Endothelial cell (in vitro differentiated cells): ENCODE measurements at regions not wholly inside any gene's neighbourhood (a gene's known extent, or its start where the extent isn't known, plus 50 kb on each side); places are given as distances from the start of the nearest gene placed in this dataset.

Experiments
- DNase-seq: peaks from one replicate; pipeline ENCODE4 v3.0.0; 2021; ENCODE audit warnings: low spot score
- H3K27ac Mint-ChIP-seq: one replicate; pipeline ENCODE4 v1.8.0; 2021; ENCODE audit warnings: mixed read lengths, inconsistent platforms; ENCODE audit not compliant: unreplicated experiment
- H3K27me3 Mint-ChIP-seq: one replicate; pipeline ENCODE4 v1.8.0; 2021; ENCODE audit warnings: mild to moderate bottlenecking, moderate library complexity, mixed read lengths, inconsistent platforms; ENCODE audit not compliant: unreplicated experiment
- H3K36me3 Mint-ChIP-seq: one replicate; pipeline ENCODE4 v1.8.0; 2021; ENCODE audit warnings: mild to moderate bottlenecking, low read depth, mixed read lengths, inconsistent platforms; ENCODE audit not compliant: unreplicated experiment
- H3K4me1 Mint-ChIP-seq: one replicate; pipeline ENCODE4 v1.8.0; 2021; ENCODE audit warnings: mild to moderate bottlenecking, mixed read lengths, inconsistent platforms; ENCODE audit not compliant: unreplicated experiment
- H3K4me3 Mint-ChIP-seq: one replicate; pipeline ENCODE4 v1.8.0; 2021; ENCODE audit warnings: mild to moderate bottlenecking, mixed read lengths, inconsistent platforms; ENCODE audit not compliant: unreplicated experiment
- H3K9me3 Mint-ChIP-seq: one replicate; pipeline ENCODE4 v1.8.0; 2021; ENCODE audit warnings: mixed read lengths, inconsistent platforms; ENCODE audit not compliant: unreplicated experiment
- TF ChIP-seq, protein P1 (sequence below): fragments of 200-600 bp; sonication (generic); IDR thresholded peaks from one replicate; pipeline ENCODE4 v1.5.0; 2021; ENCODE audit warnings: antibody characterized with exemption; ENCODE audit not compliant: unreplicated experiment

DNA sequence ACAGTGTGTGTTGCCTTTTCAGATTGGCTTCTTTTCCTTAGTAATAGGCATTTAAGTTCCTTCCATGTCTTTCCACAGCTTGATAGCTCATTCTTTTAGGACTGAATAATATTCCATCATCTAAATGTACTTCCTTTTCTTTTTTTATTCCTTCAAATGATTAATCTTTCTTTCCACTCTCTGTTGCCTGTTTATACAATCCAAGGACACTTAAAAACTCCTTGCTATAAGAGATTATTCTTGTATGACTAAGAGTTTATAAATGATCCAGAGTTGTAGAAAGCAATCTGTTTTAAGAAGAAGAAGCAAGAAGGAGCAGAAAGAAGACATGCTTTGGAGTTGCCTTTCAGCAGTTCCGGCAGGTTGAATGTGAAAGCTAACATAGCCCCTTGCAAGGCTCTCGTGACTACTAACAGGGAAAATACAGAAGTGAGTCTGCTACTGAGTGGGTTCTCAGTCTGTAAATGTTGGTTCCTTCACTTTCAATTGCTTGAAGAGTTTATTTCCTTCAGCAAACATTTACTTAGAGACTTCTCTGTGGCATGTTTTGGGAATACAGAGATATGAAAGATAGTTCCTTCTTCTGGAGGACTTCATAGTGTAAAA is 123.0 kb downstream of the PMAIP1 start:
- DNase-seq: no peak
- H3K27ac Mint-ChIP-seq: no peak overlapping the region
- TF ChIP-seq, protein P1, sequence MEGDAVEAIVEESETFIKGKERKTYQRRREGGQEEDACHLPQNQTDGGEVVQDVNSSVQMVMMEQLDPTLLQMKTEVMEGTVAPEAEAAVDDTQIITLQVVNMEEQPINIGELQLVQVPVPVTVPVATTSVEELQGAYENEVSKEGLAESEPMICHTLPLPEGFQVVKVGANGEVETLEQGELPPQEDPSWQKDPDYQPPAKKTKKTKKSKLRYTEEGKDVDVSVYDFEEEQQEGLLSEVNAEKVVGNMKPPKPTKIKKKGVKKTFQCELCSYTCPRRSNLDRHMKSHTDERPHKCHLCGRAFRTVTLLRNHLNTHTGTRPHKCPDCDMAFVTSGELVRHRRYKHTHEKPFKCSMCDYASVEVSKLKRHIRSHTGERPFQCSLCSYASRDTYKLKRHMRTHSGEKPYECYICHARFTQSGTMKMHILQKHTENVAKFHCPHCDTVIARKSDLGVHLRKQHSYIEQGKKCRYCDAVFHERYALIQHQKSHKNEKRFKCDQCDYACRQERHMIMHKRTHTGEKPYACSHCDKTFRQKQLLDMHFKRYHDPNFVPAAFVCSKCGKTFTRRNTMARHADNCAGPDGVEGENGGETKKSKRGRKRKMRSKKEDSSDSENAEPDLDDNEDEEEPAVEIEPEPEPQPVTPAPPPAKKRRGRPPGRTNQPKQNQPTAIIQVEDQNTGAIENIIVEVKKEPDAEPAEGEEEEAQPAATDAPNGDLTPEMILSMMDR: no peak
- no peaks in the 10 kb centered on the region for H3K27me3 Mint-ChIP-seq
- no peak overlapping the region for H3K4me3 Mint-ChIP-seq
- H3K9me3 Mint-ChIP-seq: no peaks in the 10 kb centered on the region
- H3K4me1 Mint-ChIP-seq: peaks cover 4% of the 10 kb centered on the region
- H3K36me3 Mint-ChIP-seq: no peaks in the 10 kb centered on the region

DNA sequence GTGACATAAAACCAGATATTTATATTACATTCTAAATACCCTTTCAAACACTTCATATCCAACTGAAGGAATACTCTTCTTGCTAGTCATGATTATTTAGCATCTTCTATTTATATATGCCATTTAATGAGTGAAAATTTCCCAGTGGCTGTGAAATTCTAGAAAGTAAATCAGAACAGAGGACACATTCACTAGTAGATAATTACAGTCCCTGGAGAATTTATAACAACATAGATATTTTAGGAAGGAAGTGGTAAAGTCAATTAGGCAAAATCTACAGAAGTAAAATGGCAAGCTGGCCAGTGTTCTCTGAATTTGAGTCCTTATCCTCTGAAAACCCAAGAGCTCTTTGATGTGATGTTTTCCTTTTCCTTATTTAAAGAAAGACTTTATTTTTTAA is 121.8 kb downstream of the PMAIP1 start:
- peaks cover 4% of the 10 kb centered on the region for H3K4me1 Mint-ChIP-seq
- no peaks in the 10 kb centered on the region for H3K27me3 Mint-ChIP-seq
- DNase-seq: no peak
- TF ChIP-seq, protein P1: no peak
- no peak overlapping the region for H3K4me3 Mint-ChIP-seq
- H3K27ac Mint-ChIP-seq: no peak overlapping the region
- no peaks in the 10 kb centered on the region for H3K36me3 Mint-ChIP-seq
- H3K9me3 Mint-ChIP-seq: no peaks in the 10 kb centered on the region

DNA sequence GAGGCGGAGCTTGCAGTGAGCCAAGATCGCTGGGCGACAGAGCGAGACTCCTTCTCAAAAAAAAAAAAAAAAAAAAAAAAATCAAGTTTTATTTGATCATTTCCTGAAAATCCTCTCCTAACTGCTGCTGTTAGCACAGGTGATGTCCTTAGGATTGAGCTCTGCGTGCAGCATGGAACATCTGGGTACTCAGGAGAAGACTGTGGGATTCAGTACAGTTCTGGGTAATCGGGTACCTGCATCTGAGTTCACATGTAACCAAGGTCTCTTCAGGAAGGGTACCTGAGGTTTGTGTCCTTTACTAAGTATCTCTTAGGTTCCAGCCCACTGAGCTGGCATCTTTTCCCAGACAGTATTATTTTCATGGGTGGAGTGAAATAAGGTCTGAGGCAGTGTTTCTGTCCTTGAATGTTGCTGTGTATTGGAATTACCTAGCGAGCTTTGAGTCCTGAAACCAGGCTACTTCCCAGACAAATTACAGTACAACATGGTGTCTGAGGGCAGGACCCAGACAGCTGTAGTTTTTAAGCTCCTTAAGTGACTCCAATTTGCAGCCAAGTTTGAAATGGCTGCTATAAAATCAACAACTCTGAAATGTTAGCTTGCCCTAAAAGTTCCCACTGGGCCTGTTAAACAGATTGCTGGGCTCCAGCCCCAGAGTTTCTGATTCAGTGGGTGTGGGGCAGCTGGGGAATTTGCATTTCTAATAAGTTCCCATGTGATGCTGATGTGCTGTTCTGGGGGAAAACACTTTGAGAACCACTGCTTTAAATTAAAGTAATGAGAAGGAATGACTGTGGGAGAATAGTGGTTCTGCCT is 120.5 kb downstream of the PMAIP1 start:
- Mint-ChIP-seq H3K9me3 (no peaks in the 10 kb centered on the region), H3K36me3 (no peaks in the 10 kb centered on the region), H3K4me3 (no peak overlapping the region), H3K4me1 (peaks cover 4% of the 10 kb centered on the region), H3K27ac (no peak overlapping the region), H3K27me3 (no peaks in the 10 kb centered on the region)
- TF ChIP-seq, protein P1: no peak
- no peak for DNase-seq

DNA sequence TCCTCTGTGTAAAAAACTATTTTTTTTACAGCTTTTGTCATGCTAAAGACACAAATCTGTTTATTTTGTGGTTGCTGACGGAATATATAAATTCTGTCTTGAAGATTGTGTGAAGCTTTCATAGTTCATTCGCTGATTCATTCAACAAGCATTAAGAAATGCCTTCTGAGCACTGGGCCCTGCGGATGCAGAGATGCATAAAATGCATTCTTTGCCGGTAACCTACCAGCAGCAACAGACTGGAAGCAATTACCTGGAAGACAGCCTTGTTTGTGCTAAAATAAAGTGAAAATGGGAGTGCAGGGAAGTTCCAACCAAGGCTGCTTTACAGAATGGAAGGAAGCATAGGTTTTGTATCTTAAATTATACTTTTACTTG is 119.7 kb downstream of the PMAIP1 start:
- H3K4me1 Mint-ChIP-seq: no peaks in the 10 kb centered on the region
- no peaks in the 10 kb centered on the region for H3K36me3 Mint-ChIP-seq
- no peak overlapping the region for H3K4me3 Mint-ChIP-seq
- no peaks in the 10 kb centered on the region for H3K27me3 Mint-ChIP-seq
- H3K27ac Mint-ChIP-seq: no peak overlapping the region
- TF ChIP-seq, protein P1: no peak
- H3K9me3 Mint-ChIP-seq: no peaks in the 10 kb centered on the region
- no peak for DNase-seq
